ENCODE measurements at regions not wholly inside any gene's neighbourhood (a gene's known extent, or its start where the extent isn't known, plus 50 kb on each side); places are given as distances from the start of the nearest gene placed in this dataset.

DNA sequence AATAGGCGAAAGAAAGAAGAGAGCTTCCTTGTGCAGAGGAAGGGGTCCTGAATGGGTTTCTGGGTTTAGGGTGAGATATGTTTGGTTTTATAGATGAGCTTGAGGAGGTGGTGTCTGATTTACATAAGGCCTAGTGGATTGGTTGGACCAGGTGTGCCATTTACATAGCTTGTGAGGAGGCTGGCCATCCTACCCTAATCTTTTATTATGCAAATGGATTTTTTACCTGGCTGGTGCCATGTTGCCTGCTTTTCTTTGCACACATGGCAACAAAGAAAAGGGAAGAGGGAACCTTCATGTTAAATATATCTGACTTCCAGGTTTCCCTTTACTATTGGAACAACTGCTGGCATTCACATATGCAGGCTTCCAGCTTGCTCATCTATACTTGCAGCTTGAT, 585.3 kb downstream of the PTPRU start:
- H3K4me3 ChIP-seq (ENCODE audit: control insufficient read depth, low read depth, low read length), result no peak overlapping the region
- no peak for DNase-seq (ENCODE audit: low read depth)
- TF ChIP-seq, protein P1, sequence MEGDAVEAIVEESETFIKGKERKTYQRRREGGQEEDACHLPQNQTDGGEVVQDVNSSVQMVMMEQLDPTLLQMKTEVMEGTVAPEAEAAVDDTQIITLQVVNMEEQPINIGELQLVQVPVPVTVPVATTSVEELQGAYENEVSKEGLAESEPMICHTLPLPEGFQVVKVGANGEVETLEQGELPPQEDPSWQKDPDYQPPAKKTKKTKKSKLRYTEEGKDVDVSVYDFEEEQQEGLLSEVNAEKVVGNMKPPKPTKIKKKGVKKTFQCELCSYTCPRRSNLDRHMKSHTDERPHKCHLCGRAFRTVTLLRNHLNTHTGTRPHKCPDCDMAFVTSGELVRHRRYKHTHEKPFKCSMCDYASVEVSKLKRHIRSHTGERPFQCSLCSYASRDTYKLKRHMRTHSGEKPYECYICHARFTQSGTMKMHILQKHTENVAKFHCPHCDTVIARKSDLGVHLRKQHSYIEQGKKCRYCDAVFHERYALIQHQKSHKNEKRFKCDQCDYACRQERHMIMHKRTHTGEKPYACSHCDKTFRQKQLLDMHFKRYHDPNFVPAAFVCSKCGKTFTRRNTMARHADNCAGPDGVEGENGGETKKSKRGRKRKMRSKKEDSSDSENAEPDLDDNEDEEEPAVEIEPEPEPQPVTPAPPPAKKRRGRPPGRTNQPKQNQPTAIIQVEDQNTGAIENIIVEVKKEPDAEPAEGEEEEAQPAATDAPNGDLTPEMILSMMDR (IDR thresholded peaks at IDR 0.05; ENCODE audit: control insufficient read depth, insufficient read depth, low read depth, low read length, missing control alignments), result no peak

DNA sequence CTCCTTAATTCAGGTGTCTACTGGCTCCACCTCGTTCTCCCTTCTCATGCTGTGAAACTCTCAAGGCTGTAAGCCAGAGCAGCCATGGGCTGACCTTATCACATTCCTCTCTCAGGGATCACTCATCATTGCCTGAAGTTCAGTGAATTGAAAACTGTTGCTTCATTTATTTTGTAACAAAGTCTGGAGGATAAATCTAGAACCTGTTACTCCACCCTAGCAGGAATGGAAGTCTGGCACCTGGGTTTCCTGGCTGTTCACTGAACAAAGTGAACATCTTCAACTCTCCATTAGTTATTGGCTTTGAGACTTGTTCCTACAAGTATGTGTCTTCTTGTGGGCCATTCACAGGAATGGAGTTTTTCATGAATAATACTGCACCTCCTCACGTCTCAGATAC, 584.1 kb downstream of the PTPRU start:
- DNase-seq (ENCODE audit: low read depth), result no peak
- TF ChIP-seq, protein P1 (IDR thresholded peaks at IDR 0.05; ENCODE audit: control insufficient read depth, insufficient read depth, low read depth, low read length, missing control alignments), result no peak
- H3K4me3 ChIP-seq (ENCODE audit: control insufficient read depth, low read depth, low read length), result no peak overlapping the region

- TF ChIP-seq, protein P1 (IDR thresholded peaks at IDR 0.05; ENCODE audit: control insufficient read depth, insufficient read depth, low read depth, low read length, missing control alignments), result no peak
- DNase-seq (ENCODE audit: low read depth), result no peak
- no peak overlapping the region for H3K4me3 ChIP-seq (ENCODE audit: control insufficient read depth, low read depth, low read length)
Observed at GRCh38 chr1:29812408-29813135, 576.2 kb downstream of the PTPRU start.

- no peak for DNase-seq (ENCODE audit: low read depth)
- no peak overlapping the region for H3K4me3 ChIP-seq (ENCODE audit: control insufficient read depth, low read depth, low read length)
- TF ChIP-seq, protein P1 (IDR thresholded peaks at IDR 0.05; ENCODE audit: control insufficient read depth, insufficient read depth, low read depth, low read length, missing control alignments), result no peak
Observed at GRCh38 chr1:29811727-29812407, 575.5 kb downstream of the PTPRU start.

GRCh38 chr1:29811247-29811646, 574.9 kb downstream of the PTPRU start:
- TF ChIP-seq, protein P1 (IDR thresholded peaks at IDR 0.05; ENCODE audit: control insufficient read depth, insufficient read depth, low read depth, low read length, missing control alignments), result no peak
- no peak overlapping the region for H3K4me3 ChIP-seq (ENCODE audit: control insufficient read depth, low read depth, low read length)
- DNase-seq (ENCODE audit: low read depth), result no peak

DNA sequence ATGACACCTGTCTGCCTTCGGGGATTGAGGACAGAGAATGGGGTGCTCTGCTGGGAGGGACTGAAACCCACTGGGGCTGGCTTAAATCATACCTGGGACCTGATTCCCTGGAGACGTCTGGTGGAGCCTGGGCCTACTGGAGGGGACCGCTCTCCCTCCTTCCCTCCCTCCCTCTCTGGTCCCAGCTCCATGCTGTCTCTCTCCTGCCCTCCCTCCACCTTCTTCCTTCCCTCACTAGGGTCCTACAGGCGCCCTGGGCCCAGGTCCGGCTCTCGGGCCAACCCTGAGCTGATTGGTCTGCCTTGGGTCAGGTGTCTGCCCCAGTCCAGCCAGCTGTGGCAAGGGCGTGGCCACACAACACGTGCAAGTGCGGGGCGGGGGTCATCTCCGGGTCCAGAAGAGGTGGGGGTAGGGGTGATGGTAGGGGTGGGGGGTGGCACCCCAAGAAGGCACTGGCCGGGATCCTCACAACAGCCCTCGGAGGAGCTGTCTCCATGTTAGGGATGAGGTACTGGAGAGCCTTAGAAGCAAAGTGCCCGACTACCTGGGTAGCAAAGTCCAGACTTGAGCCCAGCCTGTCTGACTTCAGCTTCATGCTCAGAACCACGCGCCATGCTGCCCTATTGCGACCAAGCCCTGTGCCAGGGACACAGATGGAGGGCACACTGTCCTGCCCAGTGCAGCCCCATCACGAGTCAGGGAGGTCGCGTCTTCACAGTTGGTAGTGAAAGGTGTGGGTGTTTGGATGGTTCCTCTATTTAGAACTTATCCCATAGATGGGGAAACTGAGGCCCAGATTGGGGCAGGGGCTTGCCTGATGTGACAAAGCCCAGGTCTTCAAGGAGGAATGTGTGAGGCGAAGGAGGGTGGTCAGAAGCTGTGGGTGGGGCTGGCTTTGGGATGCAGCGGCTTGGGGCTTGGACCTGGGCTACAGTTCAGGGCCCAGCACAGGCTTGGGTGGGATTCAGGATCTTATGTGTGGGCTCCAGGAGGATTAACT, 574.1 kb downstream of the PTPRU start:
- no peak for DNase-seq (ENCODE audit: low read depth)
- H3K4me3 ChIP-seq (ENCODE audit: control insufficient read depth, low read depth, low read length), result no peak overlapping the region
- TF ChIP-seq, protein P1 (IDR thresholded peaks at IDR 0.05; ENCODE audit: control insufficient read depth, insufficient read depth, low read depth, low read length, missing control alignments), result no peak

Measured in AG09309 (cell line).